Suprapubic skin (tissue), 4 donors: ENCODE measurements at regions not wholly inside any gene's neighbourhood (a gene's known extent, or its start where the extent isn't known, plus 50 kb on each side); places are given as distances from the start of the nearest gene placed in this dataset.
"Not testable (repeated sequence)": the region's sequence is repeated elsewhere in the genome, so short reads cannot be mapped to it uniquely, and the experiment has no call there.

Experiments used
- DNase-seq, 2 donors: peaks; one replicate each; pipeline ENCODE4 v3.0.0-alpha.2; 2019; ENCODE audit warnings: low spot score in 2 of 2
- H3K27ac ChIP-seq: fragments of 200-600 bp; sonication (generic); one replicate; pipeline ENCODE4 v1.5.1; 2019
- H3K27me3 ChIP-seq: fragments of 200-600 bp; sonication (generic); one replicate; pipeline ENCODE4 v1.5.1; 2019
- H3K36me3 ChIP-seq: fragments of 200-600 bp; sonication (generic); one replicate; pipeline ENCODE4 v1.5.1; 2019
- H3K4me1 ChIP-seq: fragments of 200-600 bp; sonication (generic); one replicate; pipeline ENCODE4 v1.5.1; 2019
- H3K4me3 ChIP-seq: fragments of 200-600 bp; sonication (generic); one replicate; pipeline ENCODE4 v1.5.1; 2019; ENCODE audit warnings: mild to moderate bottlenecking
- H3K9me3 ChIP-seq: fragments of 200-600 bp; sonication (generic); one replicate; pipeline ENCODE4 v1.5.1; 2019
- EP300 ChIP-seq: sonication (generic); formaldehyde crosslinking; IDR thresholded peaks from one replicate; pipeline ENCODE4 v1.6.1; 2017; ENCODE audit warnings: antibody characterized with exemption
- POLR2A ChIP-seq, 2 donors: fragments of 450-650 bp; IDR thresholded peaks; one replicate each; pipeline ENCODE4 v1.6.1; 2017; ENCODE audit warnings: antibody characterized with exemption in 2 of 2, mild to moderate bottlenecking in 2 of 2, moderate library complexity in 2 of 2
- POLR2AphosphoS5 ChIP-seq, 3 donors: sonication (generic); formaldehyde crosslinking; IDR thresholded peaks; one replicate each; pipeline ENCODE4 v1.6.1; 2017; ENCODE audit warnings: antibody characterized with exemption in 3 of 3
- WGBS: methylation state at CpG from one replicate; pipeline ENCODE4 v1.1.5; 2018; 5-methylcytosine and 5-hydroxymethylcytosine counted together
- TF ChIP-seq, protein P1 (sequence below), 2 donors: fragments of 200-600 bp in 1 of 2; fragments of 450-650 bp in 1 of 2; sonication (generic) in 1 of 2; IDR thresholded peaks; one replicate each; pipeline ENCODE4 v1.5.1; 2016 to 2019; ENCODE audit warnings: antibody characterized with exemption in 2 of 2, mild to moderate bottlenecking in 1 of 2, moderate library complexity in 1 of 2

DNA sequence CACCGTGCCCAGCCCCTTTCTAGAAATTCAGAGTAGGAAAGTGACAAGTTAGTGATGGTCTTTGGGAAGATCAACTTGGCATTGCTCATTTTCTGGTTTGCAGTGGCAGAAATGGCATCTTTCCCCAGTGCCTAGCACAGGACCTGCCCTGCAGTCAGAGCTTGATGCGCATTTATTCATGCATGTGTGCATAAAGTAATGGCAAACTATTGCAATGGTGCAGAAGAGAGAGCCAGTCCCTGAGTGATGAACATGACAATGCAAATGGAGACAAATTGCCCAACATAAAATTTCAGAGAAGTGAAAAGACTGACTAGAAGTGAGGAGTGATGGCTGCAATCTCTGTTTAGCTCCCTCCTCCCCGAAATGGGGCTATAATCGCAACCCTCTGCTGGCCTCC lies 268.2 kb downstream of the CCSER2 start:
- Histone ChIP-seq H3K36me3 (no peaks in the 10 kb centered on the region), H3K27me3 (peaks cover 3% of the 10 kb centered on the region), H3K27ac (no peak overlapping the region), H3K4me1 (no peaks in the 10 kb centered on the region), H3K4me3 (no peak overlapping the region), H3K9me3 (no peaks in the 10 kb centered on the region)
- TF ChIP-seq POLR2AphosphoS5 (IDR thresholded peaks at IDR 0.05) (no peak), POLR2A (IDR thresholded peaks at IDR 0.05) (no peak), EP300 (no peak)
- TF ChIP-seq, protein P1, sequence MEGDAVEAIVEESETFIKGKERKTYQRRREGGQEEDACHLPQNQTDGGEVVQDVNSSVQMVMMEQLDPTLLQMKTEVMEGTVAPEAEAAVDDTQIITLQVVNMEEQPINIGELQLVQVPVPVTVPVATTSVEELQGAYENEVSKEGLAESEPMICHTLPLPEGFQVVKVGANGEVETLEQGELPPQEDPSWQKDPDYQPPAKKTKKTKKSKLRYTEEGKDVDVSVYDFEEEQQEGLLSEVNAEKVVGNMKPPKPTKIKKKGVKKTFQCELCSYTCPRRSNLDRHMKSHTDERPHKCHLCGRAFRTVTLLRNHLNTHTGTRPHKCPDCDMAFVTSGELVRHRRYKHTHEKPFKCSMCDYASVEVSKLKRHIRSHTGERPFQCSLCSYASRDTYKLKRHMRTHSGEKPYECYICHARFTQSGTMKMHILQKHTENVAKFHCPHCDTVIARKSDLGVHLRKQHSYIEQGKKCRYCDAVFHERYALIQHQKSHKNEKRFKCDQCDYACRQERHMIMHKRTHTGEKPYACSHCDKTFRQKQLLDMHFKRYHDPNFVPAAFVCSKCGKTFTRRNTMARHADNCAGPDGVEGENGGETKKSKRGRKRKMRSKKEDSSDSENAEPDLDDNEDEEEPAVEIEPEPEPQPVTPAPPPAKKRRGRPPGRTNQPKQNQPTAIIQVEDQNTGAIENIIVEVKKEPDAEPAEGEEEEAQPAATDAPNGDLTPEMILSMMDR (IDR thresholded peaks at IDR 0.05): no peak
- DNase-seq: no peak
- WGBS: 88% methylated on average over 4 of the region's 4 CpGs

DNA sequence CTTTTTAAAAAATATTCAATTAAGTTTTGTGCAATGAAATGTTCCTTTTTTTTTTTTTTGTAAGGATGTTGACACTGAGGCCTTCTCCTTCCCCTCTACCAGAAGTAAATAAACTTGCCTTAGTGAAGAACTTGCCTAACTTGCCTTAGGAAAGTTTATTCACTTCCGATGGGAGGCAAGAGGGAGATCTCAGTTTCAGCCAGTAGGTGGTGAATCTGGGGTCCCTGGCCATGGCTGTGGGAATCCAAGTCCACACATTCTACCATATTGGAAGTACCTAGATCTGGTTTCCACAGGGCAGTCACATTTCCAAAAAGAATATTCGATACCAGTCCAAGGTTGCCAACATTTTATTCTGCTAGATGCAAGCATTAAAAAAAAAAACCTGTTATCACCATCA lies 270.9 kb downstream of the CCSER2 start:
- Histone ChIP-seq H3K4me3 (no peak overlapping the region), H3K36me3 (no peaks in the 10 kb centered on the region), H3K27me3 (peaks cover 3% of the 10 kb centered on the region), H3K4me1 (no peaks in the 10 kb centered on the region), H3K9me3 (no peaks in the 10 kb centered on the region), H3K27ac (no peak overlapping the region)
- TF ChIP-seq POLR2A (IDR thresholded peaks at IDR 0.05) (no peak), EP300 (no peak), POLR2AphosphoS5 (IDR thresholded peaks at IDR 0.05) (no peak)
- TF ChIP-seq, protein P1 (IDR thresholded peaks at IDR 0.05): no peak
- no peak for DNase-seq
- 75% methylated on average over 2 of the region's 2 CpGs for WGBS

DNA sequence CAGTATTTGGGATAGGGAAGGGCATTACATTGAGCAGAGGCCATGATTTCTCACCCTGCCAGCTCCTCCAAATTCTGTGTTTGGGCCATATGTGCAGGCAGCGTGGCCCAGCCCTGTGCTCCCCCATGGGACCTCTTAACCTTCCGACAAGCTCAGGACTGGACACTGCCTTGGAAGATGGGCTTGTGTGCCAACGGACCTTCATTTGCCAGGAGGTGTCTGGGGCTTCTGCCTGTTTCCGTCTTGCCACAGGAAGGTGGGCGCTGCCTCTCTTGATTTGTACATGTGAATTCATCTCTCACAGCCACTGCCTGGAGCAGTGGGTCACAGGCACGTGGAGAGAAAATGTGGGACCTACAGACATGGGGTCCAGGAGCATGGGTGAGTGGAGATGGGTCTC lies 272.6 kb downstream of the CCSER2 start:
- WGBS: 88% methylated on average over 6 of the region's 6 CpGs
- H3K27ac ChIP-seq: no peak overlapping the region
- no peaks in the 10 kb centered on the region for H3K9me3 ChIP-seq
- no peaks in the 10 kb centered on the region for H3K36me3 ChIP-seq
- TF ChIP-seq, protein P1 (IDR thresholded peaks at IDR 0.05): no peak
- no peaks in the 10 kb centered on the region for H3K4me1 ChIP-seq
- DNase-seq: no peak
- no peak overlapping the region for H3K4me3 ChIP-seq
- peaks cover 3% of the 10 kb centered on the region for H3K27me3 ChIP-seq

GRCh38 chr10:84602543-84602942 lies 274.2 kb downstream of the CCSER2 start:
- not testable (repeated sequence) for DNase-seq, H3K27me3 ChIP-seq, H3K27ac ChIP-seq, H3K36me3 ChIP-seq, H3K4me1 ChIP-seq, H3K9me3 ChIP-seq, H3K4me3 ChIP-seq
- 81% methylated on average over 14 of the region's 14 CpGs for WGBS

GRCh38 chr10:84603971-84604370 lies 275.6 kb downstream of the CCSER2 start:
- 19% methylated on average over 2 of the region's 2 CpGs for WGBS
- no peak overlapping the region for H3K4me3 ChIP-seq
- no peak for TF ChIP-seq POLR2AphosphoS5 (IDR thresholded peaks at IDR 0.05)
- TF ChIP-seq, protein P1 (IDR thresholded peaks at IDR 0.05): no peak
- no peak for TF ChIP-seq EP300
- no peak for TF ChIP-seq POLR2A (IDR thresholded peaks at IDR 0.05)

DNA sequence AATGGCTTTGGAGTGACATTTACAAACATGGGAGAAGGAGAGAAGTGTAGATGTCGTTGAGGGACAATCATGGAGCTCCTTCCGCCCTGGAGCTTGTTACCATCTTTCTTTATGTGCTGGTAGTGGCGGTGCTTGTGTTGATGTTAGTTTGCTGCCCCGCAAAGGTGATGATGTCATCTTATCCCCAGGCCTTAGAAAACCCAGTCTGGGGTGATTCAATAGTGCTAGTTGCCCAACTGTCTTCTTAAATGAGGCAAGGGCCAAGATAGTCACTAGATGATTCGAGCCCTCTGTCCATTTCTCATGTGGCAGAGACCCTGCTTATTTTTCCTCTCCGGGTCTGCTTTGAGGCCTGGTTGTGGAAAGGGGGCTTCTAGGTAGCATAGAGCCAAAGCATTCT lies 277.4 kb downstream of the CCSER2 start:
- no peak overlapping the region for H3K4me3 ChIP-seq
- H3K27ac ChIP-seq: no peak overlapping the region
- H3K9me3 ChIP-seq: no peaks in the 10 kb centered on the region
- TF ChIP-seq POLR2A (IDR thresholded peaks at IDR 0.05) (no peak), POLR2AphosphoS5 (IDR thresholded peaks at IDR 0.05) (no peak), EP300 (no peak)
- TF ChIP-seq, protein P1 (IDR thresholded peaks at IDR 0.05): no peak
- WGBS: 72% methylated on average over 6 of the region's 6 CpGs
- H3K27me3 ChIP-seq: peaks cover 7% of the 10 kb centered on the region
- no peak for DNase-seq
- no peaks in the 10 kb centered on the region for H3K4me1 ChIP-seq
- no peaks in the 10 kb centered on the region for H3K36me3 ChIP-seq

More at GRCh38 chr10:84603971-84604370, 275.6 kb downstream of the CCSER2 start:
- no peak for DNase-seq
- Histone ChIP-seq H3K4me1 (no peaks in the 10 kb centered on the region), H3K9me3 (no peaks in the 10 kb centered on the region), H3K36me3 (no peaks in the 10 kb centered on the region), H3K27ac (no peak overlapping the region), H3K27me3 (peaks cover 6% of the 10 kb centered on the region)
